ENCODE measurements at regions not wholly inside any gene's neighbourhood (a gene's known extent, or its start where the extent isn't known, plus 50 kb on each side); places are given as distances from the start of the nearest gene placed in this dataset.

DNA sequence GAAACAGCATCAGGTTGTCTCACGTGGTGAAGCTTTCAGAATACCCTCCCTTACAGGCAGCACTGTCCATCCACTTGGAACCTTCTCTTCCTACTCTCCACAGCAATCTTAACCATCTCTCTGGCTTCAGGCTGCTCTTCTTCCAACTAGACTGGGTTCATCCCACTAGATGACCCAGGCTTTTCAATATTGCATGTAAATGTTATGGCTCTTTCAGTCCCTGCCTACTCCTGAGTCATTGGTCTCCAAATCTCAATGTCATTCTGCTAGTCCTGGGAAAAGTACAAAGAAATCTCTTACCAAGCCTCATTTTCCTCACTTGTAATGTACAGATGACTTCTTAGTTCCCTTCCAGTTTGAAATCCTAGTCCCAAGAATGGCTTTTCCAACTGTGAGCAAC lies 109.7 kb upstream of the CTNNB1 start:
- no peak for DNase-seq (ENCODE audit: low spot score)
- ChIA-PET CTCF (no interaction called here), POLR2A (ENCODE audit: low non-redundant PET) (no interaction called here)
- TF ChIP-seq, protein P1, sequence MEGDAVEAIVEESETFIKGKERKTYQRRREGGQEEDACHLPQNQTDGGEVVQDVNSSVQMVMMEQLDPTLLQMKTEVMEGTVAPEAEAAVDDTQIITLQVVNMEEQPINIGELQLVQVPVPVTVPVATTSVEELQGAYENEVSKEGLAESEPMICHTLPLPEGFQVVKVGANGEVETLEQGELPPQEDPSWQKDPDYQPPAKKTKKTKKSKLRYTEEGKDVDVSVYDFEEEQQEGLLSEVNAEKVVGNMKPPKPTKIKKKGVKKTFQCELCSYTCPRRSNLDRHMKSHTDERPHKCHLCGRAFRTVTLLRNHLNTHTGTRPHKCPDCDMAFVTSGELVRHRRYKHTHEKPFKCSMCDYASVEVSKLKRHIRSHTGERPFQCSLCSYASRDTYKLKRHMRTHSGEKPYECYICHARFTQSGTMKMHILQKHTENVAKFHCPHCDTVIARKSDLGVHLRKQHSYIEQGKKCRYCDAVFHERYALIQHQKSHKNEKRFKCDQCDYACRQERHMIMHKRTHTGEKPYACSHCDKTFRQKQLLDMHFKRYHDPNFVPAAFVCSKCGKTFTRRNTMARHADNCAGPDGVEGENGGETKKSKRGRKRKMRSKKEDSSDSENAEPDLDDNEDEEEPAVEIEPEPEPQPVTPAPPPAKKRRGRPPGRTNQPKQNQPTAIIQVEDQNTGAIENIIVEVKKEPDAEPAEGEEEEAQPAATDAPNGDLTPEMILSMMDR (conservative IDR thresholded peaks at IDR 0.05; ENCODE audit: low read depth) = no peak
- H3K27ac ChIP-seq = no peak overlapping the region

- TF ChIP-seq, protein P1 (conservative IDR thresholded peaks at IDR 0.05; ENCODE audit: low read depth) = no peak
- no peak overlapping the region for H3K27ac ChIP-seq
- DNase-seq (ENCODE audit: low spot score) = no peak
- ChIA-PET CTCF (no interaction called here), POLR2A (ENCODE audit: low non-redundant PET) (no interaction called here)
Measured at GRCh38 chr3:41092844-41093243, 106.5 kb upstream of the CTNNB1 start.

- CTCF ChIA-PET = no interaction called here
- TF ChIP-seq, protein P1 (conservative IDR thresholded peaks at IDR 0.05; ENCODE audit: low read depth) = no peak
- DNase-seq (ENCODE audit: low spot score) = no peak
- H3K27ac ChIP-seq = no peak overlapping the region
- POLR2A ChIA-PET (ENCODE audit: low non-redundant PET) = no interaction called here
Measured at GRCh38 chr3:41093476-41093875, 105.8 kb upstream of the CTNNB1 start.

- no peak for DNase-seq (ENCODE audit: low spot score)
- POLR2A ChIA-PET (ENCODE audit: low non-redundant PET) = no interaction called here
- TF ChIP-seq, protein P1 (conservative IDR thresholded peaks at IDR 0.05; ENCODE audit: low read depth) = no peak
- H3K27ac ChIP-seq = no peak overlapping the region
- CTCF ChIA-PET = no interaction called here
Measured at GRCh38 chr3:41094351-41094750, 105.0 kb upstream of the CTNNB1 start.

DNA sequence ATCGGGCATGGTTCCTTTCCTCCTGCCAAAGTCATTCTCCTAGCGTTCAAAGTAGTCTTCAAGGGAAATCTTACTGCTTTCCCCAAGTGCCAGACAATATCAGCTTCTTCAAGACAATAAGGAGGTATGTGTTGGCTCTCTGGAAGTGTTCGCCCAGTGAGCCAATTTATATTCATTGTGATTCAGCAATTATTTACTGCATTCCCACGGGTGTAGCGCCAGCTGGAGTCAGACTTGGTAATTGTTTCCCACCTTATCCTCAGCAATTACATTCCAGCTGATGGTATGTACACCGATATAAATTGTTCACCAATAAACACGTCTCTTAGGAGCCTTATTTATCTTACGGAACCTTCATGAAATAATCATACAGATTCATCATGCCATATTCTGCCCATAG lies 103.6 kb upstream of the CTNNB1 start:
- no peak overlapping the region for H3K27ac ChIP-seq
- ChIA-PET CTCF (no interaction called here), POLR2A (ENCODE audit: low non-redundant PET) (no interaction called here)
- TF ChIP-seq, protein P1 (conservative IDR thresholded peaks at IDR 0.05; ENCODE audit: low read depth) = no peak
- DNase-seq (ENCODE audit: low spot score) = no peak

- DNase-seq (ENCODE audit: low spot score) = no peak
- H3K27ac ChIP-seq = no peak overlapping the region
- TF ChIP-seq, protein P1 (conservative IDR thresholded peaks at IDR 0.05; ENCODE audit: low read depth) = no peak
- POLR2A ChIA-PET (ENCODE audit: low non-redundant PET) = no interaction called here
- CTCF ChIA-PET = interaction anchor here (0.7 kb wide), 1 partner anchor 434 kb away, joined by 3 read pairs; no protein-coding TSS in a partner anchor
Measured at GRCh38 chr3:41097896-41098496, 101.3 kb upstream of the CTNNB1 start.

DNA sequence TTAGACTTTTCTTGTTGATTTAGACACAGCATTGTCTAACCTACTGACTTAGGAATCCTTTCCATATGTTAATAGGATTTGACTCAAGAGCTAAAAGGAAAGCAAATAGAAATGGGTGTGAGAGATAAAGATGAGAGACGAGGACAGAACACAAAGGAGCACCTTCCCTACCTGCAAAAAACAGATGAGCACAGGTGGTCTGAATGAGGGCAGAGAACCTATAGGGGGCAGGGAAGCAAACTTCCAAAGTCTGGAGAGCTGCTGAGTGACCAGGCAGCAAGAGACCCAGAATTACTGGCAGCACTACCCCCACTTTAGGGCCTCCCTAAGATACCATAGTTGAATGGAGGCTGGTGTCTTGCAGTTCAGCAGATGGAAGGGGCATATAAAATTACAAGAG lies 98.1 kb upstream of the CTNNB1 start:
- POLR2A ChIA-PET (ENCODE audit: low non-redundant PET) = no interaction called here
- no peak for DNase-seq (ENCODE audit: low spot score)
- CTCF ChIA-PET = no interaction called here
- no peak overlapping the region for H3K27ac ChIP-seq
- TF ChIP-seq, protein P1 (conservative IDR thresholded peaks at IDR 0.05; ENCODE audit: low read depth) = no peak
